CD1c-positive myeloid dendritic cell (primary cell): ENCODE measurements at regions not wholly inside any gene's neighbourhood (a gene's known extent, or its start where the extent isn't known, plus 50 kb on each side); places are given as distances from the start of the nearest gene placed in this dataset.

ENCODE experiments used
- DNase-seq: peaks from one replicate; pipeline ENCODE4 v3.0.0-alpha.2; 2016; ENCODE audit errors: extremely low spot score

DNA sequence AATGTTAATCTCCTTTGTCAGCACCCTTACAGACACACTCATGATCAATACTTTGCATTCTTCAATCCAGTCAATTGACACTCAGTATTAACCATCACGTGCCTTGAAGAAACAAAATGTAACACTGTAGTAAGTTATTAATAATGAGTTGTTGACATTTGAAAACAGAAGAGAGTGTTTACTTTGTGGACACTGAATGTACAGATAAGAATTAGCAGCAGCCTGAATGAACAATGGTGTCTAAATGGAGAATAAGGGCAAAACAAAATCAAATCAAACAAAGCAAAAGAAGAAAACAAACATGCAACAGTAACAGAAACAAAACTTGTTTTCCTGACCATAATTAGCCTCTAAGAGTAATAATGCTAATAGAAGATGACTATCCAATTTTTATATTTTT lies 1191.1 kb upstream of the MIR17HG start:
- no peak for DNase-seq

DNA sequence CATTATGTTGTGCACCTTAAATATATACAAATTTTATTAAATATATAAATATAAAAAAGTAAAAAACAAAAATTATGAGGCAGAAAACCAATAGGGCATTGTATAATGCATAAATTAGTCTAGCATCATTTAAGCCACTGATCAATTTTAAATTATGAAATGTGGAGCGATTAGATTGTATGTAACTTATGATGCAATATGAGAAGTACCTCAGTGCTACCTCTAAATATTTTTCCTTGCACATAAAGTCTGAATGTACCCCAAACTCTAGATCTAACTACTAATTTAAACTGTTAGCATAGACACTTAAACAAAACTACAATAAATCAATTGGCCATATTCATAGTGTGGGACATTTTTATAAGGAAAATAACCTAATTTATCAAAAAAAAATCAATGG lies 1178.5 kb upstream of the MIR17HG start:
- no peak for DNase-seq

- DNase-seq: no peak
Measured at GRCh38 chr13:90170208-90170607, 1177.3 kb upstream of the MIR17HG start.

DNA sequence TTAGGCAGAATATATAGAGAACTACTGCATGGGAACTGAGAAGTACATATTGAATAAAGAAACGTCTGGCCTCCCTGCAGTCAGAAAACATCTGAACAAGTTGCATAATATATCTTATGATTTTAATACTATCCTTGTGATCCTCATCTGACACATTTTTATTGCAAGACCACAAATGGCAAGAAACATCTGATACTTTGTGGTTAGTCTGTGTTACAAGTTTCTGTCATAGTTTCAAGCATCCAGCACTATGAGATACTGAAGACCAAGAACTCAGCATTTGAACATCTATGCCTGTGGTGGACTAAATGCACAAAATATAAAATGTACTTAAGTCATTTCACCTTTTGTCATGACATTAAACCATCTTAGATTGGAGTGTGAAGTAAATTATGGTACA lies 1175.8 kb upstream of the MIR17HG start:
- DNase-seq: no peak

GRCh38 chr13:90177512-90177911 lies 1170.0 kb upstream of the MIR17HG start:
- DNase-seq: no peak

- no peak for DNase-seq
Measured at GRCh38 chr13:90184355-90184754, 1163.1 kb upstream of the MIR17HG start.

GRCh38 chr13:90185734-90186133 lies 1161.8 kb upstream of the MIR17HG start:
- no peak for DNase-seq

DNA sequence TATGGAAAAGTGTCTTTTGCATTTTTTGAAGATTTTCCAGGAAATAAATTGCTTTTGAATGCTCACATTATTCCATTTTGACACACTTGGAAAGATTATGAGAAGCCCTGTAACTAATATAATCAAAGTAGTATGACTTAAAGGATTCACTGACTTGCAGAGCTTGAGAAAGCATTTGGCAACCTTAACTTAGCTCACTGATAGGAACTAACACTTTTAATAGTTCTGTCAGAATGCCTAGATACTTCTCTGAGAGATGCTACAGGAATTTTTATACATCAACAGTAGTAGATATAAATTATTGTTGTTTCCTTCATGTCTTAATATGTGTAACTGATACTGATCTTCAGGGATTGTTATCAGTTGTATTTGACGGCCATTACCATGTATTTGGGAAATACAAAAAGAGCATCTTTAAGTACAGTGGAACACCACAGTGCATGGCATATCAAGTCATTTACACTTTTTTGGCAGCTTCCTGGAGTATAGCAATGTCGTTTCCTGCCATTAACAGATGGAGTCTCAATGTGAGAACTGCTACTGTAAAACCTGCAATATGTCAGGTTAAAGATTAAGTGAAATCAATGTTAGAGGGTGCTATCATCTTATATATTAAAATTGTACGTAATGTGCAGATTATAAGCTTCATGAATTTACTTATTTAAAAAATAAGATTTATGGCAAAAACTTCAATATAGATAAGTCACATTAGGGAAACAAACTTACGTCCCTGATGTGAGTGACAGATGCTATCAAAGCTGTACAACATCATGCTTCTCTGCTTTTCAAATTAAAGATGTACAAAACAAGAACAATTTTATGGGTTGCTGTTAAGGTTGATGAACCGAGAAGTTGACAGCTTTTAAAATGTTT lies 1159.8 kb upstream of the MIR17HG start:
- no peak for DNase-seq

DNA sequence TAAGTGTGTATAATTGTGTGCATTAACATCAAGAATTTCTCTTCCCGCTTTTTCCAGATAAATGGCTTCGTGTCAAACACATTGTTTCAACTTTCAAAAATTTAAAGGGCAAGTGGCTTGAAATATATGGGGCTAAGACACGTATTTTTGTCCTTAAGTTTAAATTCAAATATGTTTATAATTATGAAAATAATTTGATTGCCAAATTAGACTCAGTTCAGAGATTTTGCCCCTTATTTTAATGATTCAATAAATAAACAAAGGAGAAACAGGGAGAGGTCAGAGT lies 1159.2 kb upstream of the MIR17HG start:
- DNase-seq: no peak

DNA sequence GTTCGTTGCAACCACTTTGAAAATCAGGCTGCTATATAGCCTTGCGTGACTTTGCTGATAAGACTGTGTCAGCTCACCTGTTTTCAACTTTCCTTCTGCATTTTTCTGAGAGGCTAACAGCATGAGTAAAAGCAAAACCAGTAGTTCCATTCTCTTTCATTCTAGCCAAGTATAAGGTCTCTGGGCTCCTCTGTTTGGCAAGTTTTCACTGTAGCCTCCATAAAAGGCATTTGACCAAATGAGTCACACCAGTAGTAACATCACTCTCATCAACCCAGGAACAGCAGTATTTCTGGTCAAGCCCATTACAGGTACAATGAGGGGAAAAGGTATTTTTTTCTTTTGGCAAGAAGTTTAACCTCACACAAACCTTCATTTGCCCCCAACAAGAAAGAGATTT lies 1149.8 kb upstream of the MIR17HG start:
- DNase-seq: no peak

GRCh38 chr13:90201202-90201601 lies 1146.3 kb upstream of the MIR17HG start:
- no peak for DNase-seq

DNA sequence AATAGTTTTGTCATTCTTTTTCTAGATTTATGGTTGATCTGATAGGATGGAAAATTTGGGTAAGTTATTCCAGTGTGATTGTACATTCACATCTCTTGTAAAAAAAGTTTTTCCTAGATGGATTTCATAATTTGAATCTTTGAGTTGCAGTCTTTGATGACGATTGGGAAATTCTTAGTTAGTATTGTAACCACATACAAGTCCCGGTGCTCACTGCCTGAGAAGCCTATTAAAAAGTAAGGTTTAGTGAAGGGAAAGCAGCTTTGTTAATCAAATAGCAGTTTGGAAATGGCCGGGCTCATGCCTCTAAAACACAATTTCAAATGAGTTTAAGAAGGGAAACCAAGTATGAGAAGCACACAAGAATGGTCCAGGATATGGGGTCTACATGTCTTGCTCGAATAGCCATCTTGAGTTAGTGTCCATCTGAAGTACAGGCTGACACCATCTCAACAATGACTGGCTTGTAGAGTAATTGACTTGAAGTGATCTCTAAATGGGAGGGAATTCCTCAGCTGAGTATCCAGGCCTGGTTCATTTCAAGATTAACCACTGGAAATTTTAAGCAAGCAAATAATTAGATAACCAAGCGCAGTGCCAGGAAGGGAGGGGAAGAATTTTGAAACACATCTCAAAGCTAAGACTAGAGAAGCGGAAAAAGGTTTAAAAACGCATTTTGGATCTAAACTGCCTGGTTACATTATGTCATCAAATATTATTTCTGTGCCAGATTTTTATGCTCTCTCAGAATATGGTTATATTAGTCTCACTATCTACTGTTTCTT lies 1145.6 kb upstream of the MIR17HG start:
- DNase-seq: no peak

DNA sequence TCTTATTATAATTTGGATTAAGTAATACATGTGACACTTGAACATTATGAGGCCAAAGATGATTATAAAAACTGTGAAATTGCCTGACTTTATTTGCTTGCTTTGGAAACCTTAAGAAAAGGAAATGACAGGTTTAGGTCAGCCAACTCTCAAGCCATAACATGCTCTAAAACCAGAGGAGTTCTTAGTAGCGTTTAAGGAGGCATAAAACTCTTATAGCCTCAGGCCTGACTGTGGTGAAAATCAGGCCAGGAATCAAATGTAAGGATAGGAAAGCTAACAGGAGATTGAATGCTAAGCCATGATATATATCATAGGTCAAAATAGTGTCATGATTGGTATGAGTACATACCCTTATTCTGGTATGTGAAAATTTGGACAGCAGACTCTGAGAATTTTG lies 1142.4 kb upstream of the MIR17HG start:
- DNase-seq: no peak

DNA sequence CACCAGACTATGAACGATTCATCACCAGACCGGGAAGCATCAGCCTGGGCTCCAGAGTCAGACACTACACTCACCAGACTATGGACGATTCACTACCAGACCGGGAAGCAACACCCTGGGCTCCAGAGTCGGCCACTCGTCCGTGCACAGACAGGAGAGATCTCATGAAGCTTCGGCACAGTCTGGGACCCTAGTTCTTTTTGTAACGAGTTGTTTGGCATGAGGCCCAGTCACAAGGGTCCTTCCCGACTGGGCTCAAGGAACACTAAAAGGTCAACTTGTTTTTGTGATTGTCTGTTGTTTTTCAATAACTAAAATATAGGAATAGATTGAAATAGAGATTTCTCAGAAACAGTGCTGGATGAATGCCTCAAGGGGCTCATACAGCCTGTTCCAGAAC lies 1141.6 kb upstream of the MIR17HG start:
- DNase-seq: no peak

DNA sequence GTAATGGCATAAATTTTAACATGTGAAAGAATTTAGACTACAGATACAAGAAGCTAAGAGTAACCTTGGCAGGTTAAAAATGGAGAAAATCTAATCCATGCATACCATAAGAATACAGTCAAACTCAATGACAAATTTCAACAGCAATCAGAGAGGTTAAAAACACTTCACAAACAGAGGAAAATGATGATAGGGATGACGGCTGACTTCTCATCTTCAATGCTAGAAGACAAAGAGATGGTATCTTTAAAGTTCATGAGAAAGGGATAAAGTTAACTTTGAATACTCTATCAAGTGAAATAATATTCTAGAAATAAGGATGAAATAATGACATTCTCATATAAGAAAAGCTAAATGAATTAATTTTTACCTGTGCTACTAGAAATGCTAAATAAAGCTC lies 1130.2 kb upstream of the MIR17HG start:
- no peak for DNase-seq

DNA sequence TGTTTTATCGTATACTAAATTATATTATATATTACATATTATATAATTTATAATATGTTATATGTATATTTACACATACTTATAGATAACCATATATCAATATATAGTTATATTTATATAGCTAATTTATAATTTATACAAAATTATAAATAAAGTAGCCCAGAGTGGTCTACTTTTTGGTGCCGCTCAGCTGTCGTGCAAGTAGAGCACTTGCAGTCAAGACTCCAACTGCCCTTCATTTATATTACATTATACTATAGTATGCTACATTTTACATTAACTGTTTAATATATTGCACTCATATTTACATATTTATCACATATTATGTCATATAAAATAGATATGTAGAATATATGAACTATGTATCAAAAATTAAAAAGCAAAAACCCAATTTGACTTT lies 1124.7 kb upstream of the MIR17HG start:
- DNase-seq: no peak

DNA sequence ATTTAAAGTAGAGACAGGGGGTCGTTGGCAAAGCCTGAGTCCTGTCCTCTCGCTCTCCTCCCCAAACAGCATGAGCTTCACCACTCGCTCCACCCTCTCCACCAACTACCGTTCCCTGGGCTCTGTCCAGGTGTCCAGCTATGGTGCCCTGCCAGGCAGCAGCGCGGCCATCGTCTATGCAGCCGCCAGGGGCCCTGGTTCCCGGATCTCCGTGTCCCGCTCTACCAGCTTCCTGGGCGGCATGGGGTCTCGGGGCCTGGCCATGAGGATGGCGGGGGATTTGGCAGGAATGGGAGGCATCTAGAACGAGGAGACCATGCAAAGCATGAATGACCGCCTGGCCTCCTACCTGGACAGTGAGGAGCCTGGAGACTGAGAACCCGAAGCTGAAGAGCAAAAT lies 1117.2 kb upstream of the MIR17HG start:
- no peak for DNase-seq

DNA sequence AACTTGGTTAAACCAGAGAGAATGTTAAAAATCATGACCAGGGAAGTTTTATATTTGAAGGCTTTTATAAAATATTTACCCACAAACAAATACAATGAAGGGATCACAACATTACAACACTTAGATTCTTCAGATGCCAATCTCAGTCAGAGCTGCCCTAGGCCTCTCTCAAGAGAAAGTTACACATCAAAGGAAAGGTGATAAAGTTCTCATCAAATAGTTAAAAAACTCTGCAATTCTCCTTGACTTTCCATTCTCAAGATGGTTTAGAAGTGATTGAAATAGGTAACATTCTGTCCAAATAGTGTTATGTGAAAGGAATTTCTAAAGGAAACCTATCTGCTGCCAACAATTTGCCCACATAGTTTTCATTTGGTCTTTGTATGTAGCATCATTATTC lies 1115.2 kb upstream of the MIR17HG start:
- no peak for DNase-seq

- no peak for DNase-seq
Measured at GRCh38 chr13:90233933-90234672, 1113.4 kb upstream of the MIR17HG start.

GRCh38 chr13:90237852-90238251 lies 1109.6 kb upstream of the MIR17HG start:
- DNase-seq: no peak

DNA sequence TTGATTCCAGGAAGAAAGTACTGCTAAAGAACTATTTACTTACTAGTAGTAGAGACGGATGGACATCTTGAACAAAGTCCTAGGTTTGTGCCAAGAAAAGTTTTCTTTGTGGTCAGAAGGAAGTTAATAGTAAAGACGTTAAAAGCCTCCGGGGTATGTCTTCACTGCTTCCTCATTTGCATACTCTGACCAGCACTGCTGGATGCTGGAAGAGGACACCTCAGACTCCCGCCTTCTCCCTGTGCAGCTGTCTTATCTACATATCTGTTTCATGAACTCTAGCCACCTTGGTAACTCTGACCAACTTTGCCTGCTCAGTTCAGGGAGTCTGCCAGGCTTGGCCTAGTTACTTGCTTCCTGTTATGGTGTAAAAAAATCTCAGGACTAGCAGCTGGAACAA lies 1109.1 kb upstream of the MIR17HG start:
- DNase-seq: no peak

GRCh38 chr13:90239130-90239529 lies 1108.4 kb upstream of the MIR17HG start:
- DNase-seq: no peak

DNA sequence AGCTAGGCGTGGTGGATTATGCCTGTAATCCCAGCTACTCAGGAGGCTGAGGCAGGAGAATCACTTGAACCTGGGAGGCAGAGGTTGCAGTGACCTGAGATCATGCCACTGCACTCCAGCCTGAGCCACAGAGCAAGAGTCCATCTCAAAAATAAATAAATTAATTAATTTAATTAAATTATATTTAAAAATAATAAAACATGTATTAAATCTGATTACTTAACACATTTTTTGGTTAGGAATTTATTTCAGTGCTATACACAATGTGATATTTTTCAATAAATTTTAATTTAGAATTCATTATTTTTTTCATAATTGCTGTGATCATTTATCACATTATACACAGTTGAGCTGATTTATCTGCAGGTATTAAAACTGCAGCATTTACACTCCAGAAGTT lies 1101.5 kb upstream of the MIR17HG start:
- no peak for DNase-seq
